CD4-positive, alpha-beta T cell treated with Interleukin-4 for 1 hour (primary cell): ENCODE measurements at regions not wholly inside any gene's neighbourhood (a gene's known extent, or its start where the extent isn't known, plus 50 kb on each side); places are given as distances from the start of the nearest gene placed in this dataset.

ENCODE experiments used
- DNase-seq, 2 donors: peaks; one replicate each; pipeline ENCODE4 v3.0.0-alpha.2; 2020 to 2022

- DNase-seq: no peak
Measured at GRCh38 chr12:19627719-19628118, 188.4 kb downstream of the AEBP2 start.

GRCh38 chr12:19630536-19630935 lies 191.2 kb downstream of the AEBP2 start:
- DNase-seq: no peak

DNA sequence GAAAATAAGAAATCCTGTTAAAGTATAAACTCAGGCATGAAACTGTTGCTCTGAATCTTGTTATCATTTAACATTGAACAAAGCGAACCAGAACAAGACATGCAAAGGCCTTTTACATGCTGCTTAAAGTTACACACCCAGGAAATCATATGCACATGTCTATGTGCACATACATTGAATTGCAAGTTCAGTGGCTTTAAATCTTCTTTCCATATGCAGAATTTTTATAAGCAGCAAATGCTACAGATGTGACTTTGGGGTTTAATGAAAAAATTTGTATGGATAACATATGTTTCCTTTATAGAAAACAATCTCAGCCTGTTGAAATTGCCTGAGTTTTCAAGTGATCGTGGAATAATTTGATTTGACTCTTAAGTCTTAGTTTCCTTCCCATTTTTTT lies 193.9 kb downstream of the AEBP2 start:
- DNase-seq: no peak

DNA sequence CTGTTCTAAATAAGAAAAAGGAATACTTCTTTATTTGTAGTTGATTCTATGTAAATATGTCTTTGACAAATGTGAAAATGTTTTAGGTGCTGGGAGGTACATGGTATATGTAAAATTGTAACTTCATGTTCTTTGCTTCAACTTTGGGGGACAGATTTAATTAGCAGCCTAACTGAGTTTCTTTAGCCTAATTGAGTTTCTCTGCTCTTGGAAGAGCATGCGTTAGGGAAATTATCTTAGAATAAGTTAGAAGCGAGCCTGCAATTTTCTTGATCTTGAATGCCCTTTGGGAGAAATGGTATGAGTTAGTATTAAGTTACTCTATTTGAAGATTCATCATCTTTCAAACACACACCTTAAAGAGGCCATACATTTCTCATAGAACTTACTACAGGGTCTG lies 194.3 kb downstream of the AEBP2 start:
- DNase-seq: no peak

DNA sequence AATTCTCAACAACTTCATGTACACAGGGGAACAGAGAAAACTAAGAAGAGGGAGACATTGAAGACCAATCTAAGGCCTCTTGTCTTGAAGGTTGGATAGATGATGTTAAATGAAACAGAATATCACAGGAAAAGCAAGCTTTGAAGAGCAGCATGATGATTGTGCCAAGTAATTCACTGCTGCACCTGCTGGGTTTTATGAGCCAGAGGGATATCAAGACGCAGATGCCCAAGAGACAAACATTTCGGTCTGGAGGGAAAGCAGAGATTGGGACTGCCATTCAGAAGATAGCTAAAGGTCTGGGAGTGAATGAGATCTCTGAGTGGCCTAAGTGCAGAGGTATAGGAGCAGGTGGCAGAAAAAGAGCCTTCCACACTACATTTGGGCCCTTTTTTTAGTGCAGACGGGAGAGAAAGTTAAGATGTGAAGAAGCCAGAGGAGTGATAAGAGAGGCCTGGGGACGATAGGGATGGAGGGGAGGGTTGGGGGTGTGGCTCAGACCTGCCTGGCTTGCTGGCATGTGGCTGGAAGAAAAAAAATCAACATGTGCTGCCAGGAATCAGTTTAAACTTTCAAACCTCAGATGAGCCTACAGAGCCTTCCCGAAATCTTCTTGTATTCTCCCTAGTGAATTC lies 200.6 kb downstream of the AEBP2 start:
- no peak for DNase-seq

DNA sequence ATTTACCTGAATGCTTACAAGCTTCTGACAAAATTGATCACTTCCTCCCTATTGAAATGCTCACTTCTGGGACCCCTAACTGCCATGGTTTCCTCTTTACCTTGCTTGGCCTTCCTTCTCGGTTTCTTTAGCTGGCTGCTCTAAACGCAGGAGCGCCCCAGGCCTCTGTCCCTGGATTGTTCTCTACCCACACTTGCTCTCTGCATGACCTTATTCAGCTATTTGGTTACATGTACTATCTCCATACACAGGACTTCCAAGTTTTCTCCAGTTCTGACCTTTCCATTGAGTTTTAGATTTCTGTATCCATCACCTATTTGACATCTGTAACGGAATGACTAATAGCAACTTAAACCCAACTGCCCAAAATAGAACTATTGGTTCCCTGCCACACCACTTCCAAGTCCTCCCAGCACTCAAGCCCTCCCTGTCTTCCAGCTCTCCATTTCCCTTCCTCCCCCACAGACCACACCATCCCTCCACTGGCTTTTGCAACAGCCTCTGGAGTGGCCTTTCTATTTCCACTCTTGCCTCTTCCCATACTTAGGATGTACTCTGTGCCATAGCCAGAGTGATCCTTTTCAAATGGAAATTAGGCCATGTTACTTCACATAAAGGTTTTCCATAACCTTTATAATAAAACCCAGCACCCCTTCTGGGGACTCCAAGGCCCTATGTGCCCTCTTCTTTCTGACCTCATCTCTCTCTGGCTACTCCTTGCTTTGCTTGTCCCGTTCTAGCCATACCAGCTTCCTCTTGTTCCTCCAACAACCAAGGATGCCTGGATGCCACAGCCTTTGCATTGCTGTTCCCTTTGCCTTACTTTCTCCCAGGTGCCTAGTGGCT lies 202.2 kb downstream of the AEBP2 start:
- no peak for DNase-seq

DNA sequence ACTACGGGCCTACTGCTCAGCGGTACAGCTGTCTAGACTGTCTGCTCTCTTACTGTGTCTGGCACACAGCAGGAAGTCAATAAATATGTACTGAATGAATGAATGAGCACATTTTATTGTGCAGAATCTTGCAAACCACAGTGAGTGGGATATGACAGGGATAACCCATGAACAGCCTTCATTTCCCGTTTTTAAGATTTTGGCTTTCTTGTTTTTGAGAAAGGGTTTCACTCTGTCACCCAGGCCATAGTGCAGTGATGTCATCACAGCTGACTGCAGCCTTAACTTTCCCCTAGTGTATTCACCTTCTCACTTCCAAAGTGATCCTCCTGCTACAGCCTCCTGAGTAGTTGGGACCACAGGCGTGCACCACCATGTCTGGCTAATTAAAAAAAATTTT lies 203.1 kb downstream of the AEBP2 start:
- no peak for DNase-seq

GRCh38 chr12:19643635-19644034 lies 204.3 kb downstream of the AEBP2 start:
- DNase-seq: no peak

GRCh38 chr12:19644571-19644970 lies 205.3 kb downstream of the AEBP2 start:
- DNase-seq: no peak

- DNase-seq: no peak
Measured at GRCh38 chr12:19645823-19646222, 206.5 kb downstream of the AEBP2 start.

DNA sequence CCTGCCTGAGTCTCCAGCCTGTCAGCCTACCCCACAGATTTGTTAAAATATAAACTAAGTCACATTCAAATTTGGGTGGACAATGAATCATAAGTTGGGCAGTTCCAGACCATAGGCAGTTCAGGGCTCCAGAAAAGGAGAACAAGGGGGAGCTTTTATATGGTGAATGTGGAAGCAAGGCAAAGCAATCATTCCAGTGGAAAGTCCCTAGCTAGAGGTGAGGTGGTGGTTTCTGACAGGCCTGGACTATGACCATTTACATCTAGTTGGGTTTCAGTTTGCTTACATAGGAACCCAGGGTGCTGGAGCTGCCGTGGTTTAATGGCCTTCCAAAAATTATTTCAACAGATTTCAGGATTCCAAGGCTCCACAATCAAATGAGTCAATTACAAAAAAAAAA lies 207.3 kb downstream of the AEBP2 start:
- DNase-seq: no peak

GRCh38 chr12:19647806-19648556 lies 208.7 kb downstream of the AEBP2 start:
- DNase-seq: no peak

- DNase-seq: no peak
Measured at GRCh38 chr12:19648591-19648990, 209.3 kb downstream of the AEBP2 start.

GRCh38 chr12:19652386-19652785 lies 213.1 kb downstream of the AEBP2 start:
- no peak for DNase-seq

GRCh38 chr12:19654650-19655376 lies 215.5 kb downstream of the AEBP2 start:
- DNase-seq: no peak

DNA sequence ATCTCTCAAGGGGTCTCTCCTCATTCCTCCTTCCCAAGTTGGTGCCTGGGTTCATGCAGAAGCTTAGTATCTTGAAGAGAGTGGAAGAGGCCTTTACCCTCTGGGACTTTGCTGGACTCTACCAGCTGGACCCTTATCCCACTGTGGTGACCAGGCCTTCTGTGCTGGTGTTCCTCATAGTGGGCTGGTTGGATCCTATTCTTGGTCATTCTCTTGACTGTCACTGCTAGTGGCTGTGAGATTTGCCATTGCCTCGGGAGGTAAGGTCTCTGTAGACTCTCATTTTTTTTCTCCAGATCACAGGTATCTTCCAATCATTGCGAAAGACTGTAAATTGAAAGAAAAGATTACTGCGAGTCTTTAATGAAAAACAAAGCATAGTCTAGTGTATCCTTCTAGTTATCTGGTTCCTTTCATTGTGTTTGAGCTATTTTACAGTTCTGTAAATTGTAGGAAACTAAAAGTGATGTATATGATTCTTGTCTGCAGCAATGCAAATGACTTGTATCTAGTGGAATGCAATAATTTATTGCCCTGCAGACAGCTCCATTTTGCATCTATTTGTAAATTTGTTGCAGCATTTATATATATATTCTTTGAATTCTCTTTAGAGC lies 217.9 kb downstream of the AEBP2 start:
- no peak for DNase-seq

DNA sequence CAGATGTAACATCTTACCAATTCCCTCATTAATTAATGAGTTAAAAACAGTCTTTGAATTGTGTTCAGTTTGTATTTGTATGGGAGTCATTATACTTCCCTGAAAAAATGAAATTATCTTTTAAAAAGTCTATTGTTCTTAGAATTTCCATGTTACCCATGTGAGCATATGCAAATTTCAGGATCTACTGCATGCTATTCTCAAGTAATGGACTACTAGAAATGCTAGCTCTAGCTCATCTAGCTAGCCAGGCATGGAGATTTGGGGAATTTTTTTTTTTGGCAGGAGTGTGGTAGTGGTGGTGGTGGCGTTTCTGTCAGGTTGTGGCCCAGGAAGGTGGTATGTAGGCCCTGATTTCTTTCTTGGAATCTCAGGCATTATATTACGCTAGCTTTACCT lies 218.4 kb downstream of the AEBP2 start:
- no peak for DNase-seq

GRCh38 chr12:19659086-19659485 lies 219.8 kb downstream of the AEBP2 start:
- no peak for DNase-seq

DNA sequence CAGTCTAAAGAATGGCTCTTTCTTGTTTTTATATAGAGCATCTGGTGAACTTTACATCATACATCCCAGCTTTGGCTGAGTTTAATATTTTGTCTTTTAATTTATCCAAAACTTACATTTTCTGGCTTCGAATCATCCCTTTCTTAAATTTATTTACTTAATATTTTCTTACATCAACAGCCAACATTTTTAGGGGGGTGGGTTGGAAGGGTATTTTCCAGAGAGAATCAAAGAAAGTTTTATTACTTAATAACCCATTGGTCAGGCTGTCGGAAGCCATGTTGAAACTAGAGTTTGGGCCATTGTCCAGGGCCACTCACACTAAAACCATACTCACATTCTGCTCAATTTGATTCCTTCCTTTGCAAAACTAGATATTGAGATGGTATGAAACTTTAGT lies 220.2 kb downstream of the AEBP2 start:
- DNase-seq: no peak

- no peak for DNase-seq
Measured at GRCh38 chr12:19665121-19665900, 226.0 kb downstream of the AEBP2 start.

- DNase-seq: no peak
Measured at GRCh38 chr12:19666070-19666469, 226.8 kb downstream of the AEBP2 start.

- no peak for DNase-seq
Measured at GRCh38 chr12:19669793-19670192, 230.5 kb downstream of the AEBP2 start.
